GM18873 (cell line): ENCODE measurements at regions not wholly inside any gene's neighbourhood (a gene's known extent, or its start where the extent isn't known, plus 50 kb on each side); places are given as distances from the start of the nearest gene placed in this dataset.
"Not testable (repeated sequence)": the region's sequence is repeated elsewhere in the genome, so short reads cannot be mapped to it uniquely, and the experiment has no call there.

Source experiments
- ATAC-seq: cut with Tn5 transposase; IDR thresholded peaks from one replicate; pipeline ENCODE4 v1.9.1; 2021; ENCODE audit warnings: mild to moderate bottlenecking, moderate library complexity, moderate number of reproducible peaks; ENCODE audit not compliant: unreplicated experiment, low FRiP score

GRCh38 chr5:169531631-169532030, 51.9 kb upstream of the SPDL1 start:
- ATAC-seq, result no peak

DNA sequence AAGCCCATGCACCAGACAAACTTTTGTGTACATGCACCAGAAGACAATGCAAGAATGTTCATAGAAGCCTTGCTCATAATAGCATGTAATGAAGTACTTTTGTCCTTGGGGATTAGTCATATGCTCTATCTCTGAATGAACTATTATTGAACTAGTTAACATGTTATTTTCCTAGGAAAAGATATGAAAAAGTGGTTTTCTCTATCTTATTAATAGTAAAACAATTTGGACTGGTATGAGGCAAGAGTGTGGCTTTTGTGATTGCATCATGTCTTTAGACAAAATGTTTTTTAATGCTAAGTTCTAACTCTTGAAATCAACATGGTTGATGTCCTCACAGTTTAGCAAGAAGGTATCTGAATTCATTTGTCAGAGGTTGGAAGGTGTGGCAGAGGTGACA, 55.7 kb upstream of the SPDL1 start:
- ATAC-seq, result no peak

DNA sequence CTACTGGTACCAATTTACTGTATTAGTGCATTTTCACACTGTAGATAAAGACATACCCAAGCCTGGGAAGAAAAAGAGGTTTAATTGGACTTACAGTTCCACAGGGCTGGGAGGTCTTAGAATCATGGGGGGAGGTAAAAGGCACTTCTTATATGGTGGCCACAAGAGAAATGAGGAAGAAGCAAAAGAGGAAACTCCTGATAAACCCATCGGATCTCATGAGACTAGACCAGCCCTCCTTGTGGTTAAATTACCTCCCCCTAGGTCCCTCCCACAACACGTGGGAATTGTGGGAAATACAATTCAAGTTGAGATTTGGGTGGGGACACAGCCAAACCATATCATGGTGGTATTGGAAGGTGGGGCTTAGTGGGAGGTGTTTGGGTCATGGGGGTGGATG, 56.5 kb upstream of the SPDL1 start:
- no peak for ATAC-seq

GRCh38 chr5:169522851-169523250, 60.7 kb upstream of the SPDL1 start:
- no peak for ATAC-seq

DNA sequence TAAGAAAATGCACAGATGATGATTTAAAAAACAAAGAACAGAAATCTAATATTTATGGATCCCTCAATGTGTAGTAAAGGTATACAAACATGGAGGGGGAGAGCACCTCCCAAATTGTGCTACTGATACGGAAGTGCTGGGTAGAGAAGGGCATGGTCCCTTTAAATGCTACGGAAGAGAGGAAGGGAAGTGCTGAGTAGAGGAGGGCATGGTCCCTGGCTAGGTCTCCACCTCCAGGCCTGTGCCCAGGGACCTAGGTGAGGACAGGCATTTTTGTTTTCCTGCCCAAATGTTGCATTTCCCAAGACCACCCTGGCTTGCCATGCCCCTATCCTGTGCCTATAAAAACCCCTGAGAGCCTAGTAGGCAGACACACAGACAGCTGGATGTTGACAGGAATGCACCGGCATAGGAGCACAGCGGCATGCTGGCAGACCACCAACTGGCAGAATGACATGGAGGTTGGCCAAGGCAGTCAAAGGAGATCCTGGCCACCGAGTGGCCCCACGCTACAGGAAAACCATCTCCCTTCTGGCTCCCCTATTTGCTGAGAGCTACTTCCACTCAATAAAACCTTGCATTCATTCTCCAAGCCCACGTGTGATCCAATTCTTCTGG, 62.1 kb upstream of the SPDL1 start:
- no peak for ATAC-seq

GRCh38 chr5:169519358-169519757, 64.2 kb upstream of the SPDL1 start:
- ATAC-seq, result no peak

GRCh38 chr5:169518779-169519178, 64.8 kb upstream of the SPDL1 start:
- ATAC-seq, result not testable (repeated sequence)

DNA sequence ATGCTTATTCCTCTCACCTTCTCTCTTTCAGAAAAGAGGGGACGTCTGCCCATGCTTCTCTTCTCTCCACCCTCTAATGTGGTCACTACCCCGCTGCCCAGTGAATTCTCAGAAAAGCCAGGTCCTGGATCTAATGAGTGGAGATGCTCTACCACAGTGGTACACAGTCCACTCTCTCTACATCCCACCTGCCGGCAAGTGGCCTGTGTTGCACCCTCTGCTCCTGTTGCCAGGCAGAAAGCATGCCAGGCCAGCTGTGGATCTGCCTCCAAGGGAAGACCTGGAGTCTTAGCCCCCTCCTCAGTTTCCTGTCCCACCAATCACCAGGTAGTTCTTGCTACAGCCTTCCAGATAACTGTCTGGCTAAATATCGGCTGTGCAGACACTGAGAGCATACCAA, 71.2 kb upstream of the SPDL1 start:
- ATAC-seq, result no peak

DNA sequence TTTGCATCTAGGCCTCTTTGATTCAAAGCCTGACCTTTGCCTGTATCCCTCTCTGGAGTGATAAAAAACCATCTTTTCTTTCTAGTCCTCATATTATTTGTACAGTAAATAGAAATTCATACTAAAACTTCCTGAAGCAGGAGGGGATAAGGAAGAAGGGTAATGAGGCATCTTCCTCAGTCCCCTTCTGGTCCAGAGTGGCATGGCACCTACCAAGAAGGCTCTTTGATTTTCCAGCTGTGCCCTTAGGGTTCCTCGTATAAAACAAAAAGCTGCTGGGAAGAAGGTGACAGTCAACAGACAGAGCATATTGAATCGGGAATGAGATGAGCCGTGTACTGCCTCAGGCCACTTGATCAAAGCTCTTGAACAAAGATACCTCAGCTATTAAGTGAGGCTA, 71.9 kb upstream of the SPDL1 start:
- ATAC-seq, result no peak

DNA sequence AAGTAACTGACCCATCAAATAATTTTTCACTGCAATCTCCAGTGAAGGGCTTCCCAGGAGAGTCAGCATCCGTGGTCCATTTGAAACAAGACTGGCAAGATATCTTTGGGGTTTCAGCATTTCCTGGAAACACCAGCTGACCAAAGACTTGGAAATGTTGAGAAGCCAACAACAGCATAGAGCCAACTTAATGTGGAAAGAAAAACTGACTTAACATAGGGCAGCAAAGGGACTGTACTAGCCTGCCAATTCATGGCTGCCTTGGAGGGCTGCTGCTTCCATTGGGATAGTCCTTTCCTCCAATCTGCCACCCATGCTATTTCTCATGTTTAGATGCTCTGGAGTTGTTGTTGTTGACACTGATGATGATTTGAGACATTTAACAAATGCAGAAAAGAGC, 76.5 kb upstream of the SPDL1 start:
- ATAC-seq, result no peak

- ATAC-seq, result no peak
Measured at GRCh38 chr5:169503886-169504285, 79.7 kb upstream of the SPDL1 start.

DNA sequence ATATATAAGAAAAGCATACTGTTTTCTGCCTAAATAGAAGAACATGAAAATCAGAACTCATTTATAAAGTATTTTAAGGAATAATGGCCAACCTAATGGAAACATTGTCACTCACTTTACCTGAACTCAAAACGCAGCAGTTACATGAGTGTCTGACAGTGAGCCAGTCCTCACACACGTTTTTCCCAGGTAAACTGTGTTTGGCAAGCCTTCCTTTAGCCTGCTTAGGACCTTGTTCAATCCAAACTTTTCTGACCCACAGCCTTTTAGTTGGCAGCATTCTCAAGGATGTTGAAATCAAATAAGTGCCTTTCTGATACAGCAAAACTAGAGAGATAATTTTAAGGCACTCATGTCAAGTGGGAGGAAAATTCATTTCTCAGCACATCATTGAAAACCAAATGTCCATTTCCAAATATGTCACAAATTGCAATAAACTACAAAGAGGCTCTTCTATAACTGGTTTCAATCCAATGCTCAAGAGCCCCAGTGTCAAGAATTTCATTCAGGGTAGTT, 83.5 kb upstream of the SPDL1 start:
- no peak for ATAC-seq

DNA sequence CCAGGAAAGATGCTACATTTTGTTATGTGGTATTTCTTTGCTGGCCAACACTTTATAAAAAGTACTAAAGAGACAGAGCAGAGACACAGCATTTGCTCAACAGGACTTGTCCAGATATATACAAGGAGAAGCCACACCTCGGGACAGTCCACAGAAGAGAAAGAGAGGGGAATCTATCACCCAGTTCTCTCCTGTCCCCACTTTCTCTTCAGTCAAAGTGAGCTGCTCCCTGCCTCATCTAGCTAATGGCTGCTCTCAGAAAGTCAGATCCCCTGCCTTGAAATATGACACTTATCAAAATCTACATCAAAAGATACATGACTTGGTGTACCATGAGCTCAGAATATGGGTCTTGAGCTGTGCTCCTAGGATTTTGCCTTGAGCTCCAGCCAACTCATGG, 86.7 kb upstream of the SPDL1 start:
- ATAC-seq, result no peak

DNA sequence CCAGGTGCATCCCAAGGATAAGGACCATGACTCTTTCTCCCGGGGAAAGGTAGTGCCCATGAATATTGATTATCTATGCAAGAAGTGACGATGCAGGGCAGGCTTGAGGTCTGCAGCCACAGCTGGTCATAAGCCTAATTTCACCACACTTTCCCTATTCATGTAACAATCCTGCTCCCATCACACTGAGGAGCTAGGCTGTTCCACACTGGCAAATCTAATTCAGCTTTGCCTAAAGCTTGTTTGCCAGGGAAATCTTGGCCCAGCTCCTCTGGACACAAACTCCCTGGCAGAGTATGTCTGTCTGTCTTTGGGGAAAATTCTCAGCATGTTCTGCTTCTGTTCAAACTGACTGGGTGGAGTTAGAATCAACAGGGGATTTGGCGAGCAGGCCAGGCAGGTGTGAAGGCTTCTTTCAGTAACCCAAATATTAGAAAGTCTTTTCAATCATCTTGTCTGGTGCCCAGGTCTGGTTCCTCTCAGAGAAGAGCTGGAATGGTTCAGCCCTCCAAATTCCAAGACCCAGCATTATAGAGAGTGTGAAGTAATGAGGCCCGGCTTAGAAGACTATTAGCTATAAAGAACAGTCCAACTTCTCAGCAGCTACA, 88.5 kb upstream of the SPDL1 start:
- ATAC-seq, result no peak

- no peak for ATAC-seq
Measured at GRCh38 chr5:169494383-169494935, 89.1 kb upstream of the SPDL1 start.

GRCh38 chr5:169474226-169474625, 109.3 kb upstream of the SPDL1 start:
- no peak for ATAC-seq

GRCh38 chr5:169472544-169472943, 111.0 kb upstream of the SPDL1 start:
- ATAC-seq, result no peak

GRCh38 chr5:169471021-169471420, 112.6 kb upstream of the SPDL1 start:
- ATAC-seq, result no peak

GRCh38 chr5:169467041-169467771, 116.4 kb upstream of the SPDL1 start:
- ATAC-seq, result no peak

DNA sequence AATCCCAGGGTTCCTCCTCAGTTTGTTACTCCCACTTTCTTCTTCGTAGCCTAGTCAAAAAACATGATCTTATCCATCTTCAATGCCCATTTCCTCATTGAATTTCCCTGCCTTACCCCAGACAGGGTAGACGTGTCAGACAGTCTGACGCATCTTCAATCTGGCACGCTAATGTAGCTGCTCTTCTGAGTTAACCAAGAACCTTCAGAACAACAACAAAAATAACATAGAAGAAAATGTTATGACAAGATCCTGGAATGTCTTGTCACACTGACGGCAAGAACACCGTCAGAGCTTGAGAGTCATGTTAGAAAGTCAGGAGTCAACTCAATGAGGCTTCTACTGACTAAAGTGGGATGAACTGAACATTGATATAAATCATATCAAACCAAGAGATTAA, 122.7 kb upstream of the SPDL1 start:
- ATAC-seq, result no peak

DNA sequence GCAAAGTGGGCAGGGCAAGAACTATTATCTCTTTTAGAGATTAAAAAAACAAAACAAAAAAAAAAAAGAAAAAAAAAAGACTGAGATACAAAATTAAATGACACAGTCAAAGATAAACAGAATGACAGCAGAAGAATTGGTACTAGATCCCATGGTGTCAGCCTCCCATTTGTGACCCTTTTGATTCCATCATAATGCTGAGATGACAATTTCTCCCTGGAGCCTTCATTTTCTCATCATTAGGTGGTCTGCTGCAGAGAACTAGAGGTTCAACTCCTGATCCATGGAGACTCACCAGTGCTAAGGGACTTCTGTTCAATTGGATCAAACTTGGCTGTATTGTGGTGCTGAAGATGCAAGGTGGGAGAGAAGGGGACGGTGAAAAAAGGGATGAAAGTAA, 123.5 kb upstream of the SPDL1 start:
- no peak for ATAC-seq
